ENCODE measurements at regions not wholly inside any gene's neighbourhood (a gene's known extent, or its start where the extent isn't known, plus 50 kb on each side); places are given as distances from the start of the nearest gene placed in this dataset.
"Not testable (repeated sequence)": the region's sequence is repeated elsewhere in the genome, so short reads cannot be mapped to it uniquely, and the experiment has no call there.

DNA sequence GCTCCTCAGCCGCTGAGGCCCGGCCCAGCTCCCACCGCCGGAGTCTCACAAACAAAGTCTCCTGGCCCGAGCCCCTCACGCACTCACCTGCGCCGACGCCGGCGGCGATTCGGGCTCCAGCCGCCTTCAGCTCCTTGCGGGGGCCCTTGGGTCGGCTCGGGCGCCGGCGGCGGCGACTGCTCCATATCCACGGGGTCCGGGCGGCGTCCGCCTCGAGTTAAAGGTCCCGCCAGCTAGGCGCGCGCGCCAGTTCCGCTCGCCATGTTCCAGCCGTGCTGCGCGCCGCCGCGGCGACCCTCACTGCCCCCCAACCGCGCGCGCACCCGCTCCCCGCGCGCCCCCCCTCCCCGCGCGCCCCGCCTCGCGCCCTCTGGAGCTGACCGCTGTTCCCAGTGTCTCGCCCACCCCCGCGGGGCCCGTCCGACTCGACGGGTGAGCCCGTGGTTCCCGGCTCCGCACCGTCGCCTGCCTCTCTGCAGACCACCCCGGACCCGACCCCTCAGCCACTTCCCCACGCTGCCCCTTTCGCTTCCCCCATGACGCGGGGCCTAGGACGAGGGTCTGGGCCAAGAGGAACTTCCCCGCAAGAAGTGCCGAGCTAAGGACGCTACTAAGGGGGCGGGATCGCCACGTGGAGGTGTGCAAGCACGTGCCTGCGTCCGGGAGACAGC, 396.1 kb downstream of the ZNF33B start:
- no peak for DNase-seq (ENCODE audit: low read depth, low spot score)

DNA sequence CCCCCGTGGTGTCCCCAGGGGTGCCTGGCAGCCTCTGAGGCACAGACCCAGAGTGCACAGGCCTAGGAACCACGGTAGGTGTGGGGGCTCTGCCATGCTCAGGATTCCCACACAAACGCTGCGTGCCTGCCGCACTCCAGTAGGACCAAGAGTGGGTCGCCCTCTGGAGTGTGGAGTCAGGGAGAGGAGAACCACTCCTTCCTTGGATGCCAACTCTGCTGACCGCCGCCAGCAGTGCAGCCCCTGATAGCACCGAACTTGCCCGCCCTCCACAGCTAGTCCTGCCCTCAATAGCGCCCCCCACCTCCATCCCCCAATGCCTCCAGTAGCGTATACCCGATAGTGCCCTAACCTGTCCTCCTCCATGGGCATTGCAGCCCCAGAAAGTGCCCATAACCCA, 402.0 kb downstream of the ZNF33B start:
- H3K9ac ChIP-seq (ENCODE audit: insufficient read length, low read depth); H3K4me1 ChIP-seq (ENCODE audit: insufficient read depth, insufficient read length); DNase-seq (ENCODE audit: low read depth, low spot score); H3K36me3 ChIP-seq (ENCODE audit: insufficient read depth, insufficient read length, low read length); H3K27me3 ChIP-seq (ENCODE audit: insufficient read depth, insufficient read length); H3K9me3 ChIP-seq (ENCODE audit: insufficient read depth, low read length); H3K4me3 ChIP-seq (ENCODE audit: insufficient read length, low read depth): not testable (repeated sequence)

More for the DNA sequence above, 396.1 kb downstream of the ZNF33B start:
- Histone ChIP-seq H3K9ac (ENCODE audit: insufficient read length, low read depth) (no peak overlapping the region), H3K9me3 (ENCODE audit: insufficient read depth, low read length) (no peaks in the 10 kb centered on the region), H3K4me1 (ENCODE audit: insufficient read depth, insufficient read length) (no peaks in the 10 kb centered on the region), H3K4me3 (ENCODE audit: insufficient read length, low read depth) (no peak overlapping the region), H3K36me3 (ENCODE audit: insufficient read depth, insufficient read length, low read length) (no peaks in the 10 kb centered on the region), H3K27me3 (ENCODE audit: insufficient read depth, insufficient read length) (peaks cover 17% of the 10 kb centered on the region)
- TF ChIP-seq ZNF274 (IDR thresholded peaks at IDR 0.05; ENCODE audit: low read depth, low read length) = no peak
- no peak for TF ChIP-seq YY1 (IDR thresholded peaks at IDR 0.05; ENCODE audit: insufficient read depth, insufficient read length)
- TF ChIP-seq SUZ12 (IDR thresholded peaks at IDR 0.05; ENCODE audit: extremely low read depth, insufficient read depth, insufficient read length) = no peak

DNA sequence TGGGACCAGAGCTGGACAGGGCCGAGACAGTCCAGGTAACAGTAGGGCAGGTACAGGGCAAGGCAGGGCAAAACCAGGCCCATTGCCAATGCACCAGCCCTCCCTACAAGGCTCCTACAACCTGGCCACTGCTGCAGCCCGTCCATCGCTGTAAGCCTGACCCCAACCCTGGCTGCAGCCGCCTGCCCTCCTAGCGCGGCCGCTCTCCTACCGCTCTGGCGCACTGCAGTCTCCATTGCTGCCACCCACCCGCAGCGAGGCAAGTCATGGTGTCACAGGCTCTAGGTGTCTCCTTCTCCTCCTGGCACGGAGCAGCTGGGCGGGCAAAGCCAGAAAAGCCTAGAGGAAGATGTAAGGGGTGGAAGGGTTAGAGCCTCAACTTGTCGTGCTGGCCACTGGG, 402.6 kb downstream of the ZNF33B start:
- DNase-seq (ENCODE audit: low read depth, low spot score); H3K9ac ChIP-seq (ENCODE audit: insufficient read length, low read depth); H3K4me1 ChIP-seq (ENCODE audit: insufficient read depth, insufficient read length); H3K4me3 ChIP-seq (ENCODE audit: insufficient read length, low read depth); H3K36me3 ChIP-seq (ENCODE audit: insufficient read depth, insufficient read length, low read length); H3K27me3 ChIP-seq (ENCODE audit: insufficient read depth, insufficient read length); H3K9me3 ChIP-seq (ENCODE audit: insufficient read depth, low read length): not testable (repeated sequence)

GRCh38 chr10:42235241-42235640, 403.1 kb downstream of the ZNF33B start:
- not testable (repeated sequence) for H3K27me3 ChIP-seq (ENCODE audit: insufficient read depth, insufficient read length); DNase-seq (ENCODE audit: low read depth, low spot score); H3K4me3 ChIP-seq (ENCODE audit: insufficient read length, low read depth); H3K9ac ChIP-seq (ENCODE audit: insufficient read length, low read depth); H3K9me3 ChIP-seq (ENCODE audit: insufficient read depth, low read length); H3K4me1 ChIP-seq (ENCODE audit: insufficient read depth, insufficient read length); H3K36me3 ChIP-seq (ENCODE audit: insufficient read depth, insufficient read length, low read length)

- DNase-seq (ENCODE audit: low read depth, low spot score); H3K27me3 ChIP-seq (ENCODE audit: insufficient read depth, insufficient read length); H3K4me3 ChIP-seq (ENCODE audit: insufficient read length, low read depth); H3K9me3 ChIP-seq (ENCODE audit: insufficient read depth, low read length); H3K4me1 ChIP-seq (ENCODE audit: insufficient read depth, insufficient read length); H3K36me3 ChIP-seq (ENCODE audit: insufficient read depth, insufficient read length, low read length); H3K9ac ChIP-seq (ENCODE audit: insufficient read length, low read depth): not testable (repeated sequence)
These were observed 403.9 kb downstream of the ZNF33B start for GRCh38 chr10:42234506-42234905.

DNA sequence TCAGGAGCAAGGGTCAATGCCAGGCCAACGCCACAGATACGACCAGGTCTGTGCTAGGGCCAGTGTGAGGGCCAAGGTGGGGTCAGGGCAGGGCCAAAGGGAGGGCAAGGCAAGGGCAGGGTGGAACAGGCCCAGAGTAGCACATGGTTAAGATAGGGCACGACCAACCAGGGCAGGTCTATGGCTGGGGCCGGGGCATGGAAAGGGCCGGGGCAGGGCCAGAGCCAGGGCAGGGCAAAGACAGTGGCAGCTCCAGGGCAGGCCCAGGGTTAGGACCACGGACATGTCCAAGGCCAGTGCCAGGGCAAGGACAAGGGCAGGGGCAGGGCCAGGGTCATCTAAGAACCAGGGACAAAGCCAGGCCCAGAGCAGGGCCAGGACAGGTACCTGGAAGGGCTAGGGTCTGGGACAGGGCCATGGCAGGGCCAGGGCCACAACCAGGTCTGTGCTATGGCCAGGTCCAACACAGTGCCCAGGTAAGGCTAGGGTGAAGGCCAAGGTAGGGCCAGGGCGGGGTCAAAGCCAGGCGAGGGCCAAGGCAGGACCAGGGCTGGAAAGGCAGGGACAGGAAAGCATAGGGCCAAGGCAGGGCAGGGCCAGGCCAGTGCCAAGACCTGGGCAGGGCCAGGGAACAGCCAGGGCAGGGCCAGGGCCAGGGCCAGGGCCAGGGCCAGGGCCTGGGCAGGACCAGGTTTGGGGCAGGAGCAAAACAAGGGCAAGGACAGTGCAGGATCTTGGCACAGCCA, 404.7 kb downstream of the ZNF33B start:
- not testable (repeated sequence) for H3K9me3 ChIP-seq (ENCODE audit: insufficient read depth, low read length); H3K4me1 ChIP-seq (ENCODE audit: insufficient read depth, insufficient read length); H3K36me3 ChIP-seq (ENCODE audit: insufficient read depth, insufficient read length, low read length); DNase-seq (ENCODE audit: low read depth, low spot score); H3K27me3 ChIP-seq (ENCODE audit: insufficient read depth, insufficient read length); H3K9ac ChIP-seq (ENCODE audit: insufficient read length, low read depth); H3K4me3 ChIP-seq (ENCODE audit: insufficient read length, low read depth)

DNA sequence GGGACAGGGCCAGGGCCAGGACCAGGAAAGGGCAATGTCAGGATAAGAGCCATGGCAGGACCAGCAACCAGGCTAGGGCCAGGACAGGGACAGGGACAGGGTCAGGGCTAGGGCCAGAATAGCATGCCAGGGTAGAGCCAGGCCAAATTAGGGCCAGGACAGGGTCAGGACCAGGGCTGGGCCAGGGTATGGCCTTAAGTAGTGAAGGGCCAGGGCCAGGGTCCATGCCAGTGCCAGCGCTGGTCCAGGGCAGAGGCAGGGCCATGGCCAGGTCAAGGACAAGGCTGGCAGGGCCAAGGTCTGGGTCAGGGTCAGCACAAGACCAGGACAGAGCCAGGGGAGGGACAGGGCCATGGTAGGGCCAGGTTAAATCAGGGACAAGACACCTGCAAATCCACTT, 405.4 kb downstream of the ZNF33B start:
- H3K4me3 ChIP-seq (ENCODE audit: insufficient read length, low read depth); DNase-seq (ENCODE audit: low read depth, low spot score); H3K27me3 ChIP-seq (ENCODE audit: insufficient read depth, insufficient read length); H3K36me3 ChIP-seq (ENCODE audit: insufficient read depth, insufficient read length, low read length); H3K4me1 ChIP-seq (ENCODE audit: insufficient read depth, insufficient read length); H3K9ac ChIP-seq (ENCODE audit: insufficient read length, low read depth); H3K9me3 ChIP-seq (ENCODE audit: insufficient read depth, low read length): not testable (repeated sequence)

GRCh38 chr10:42230812-42231211, 407.6 kb downstream of the ZNF33B start:
- not testable (repeated sequence) for H3K9ac ChIP-seq (ENCODE audit: insufficient read length, low read depth); H3K36me3 ChIP-seq (ENCODE audit: insufficient read depth, insufficient read length, low read length); H3K27me3 ChIP-seq (ENCODE audit: insufficient read depth, insufficient read length); H3K9me3 ChIP-seq (ENCODE audit: insufficient read depth, low read length); DNase-seq (ENCODE audit: low read depth, low spot score); H3K4me1 ChIP-seq (ENCODE audit: insufficient read depth, insufficient read length); H3K4me3 ChIP-seq (ENCODE audit: insufficient read length, low read depth)

GRCh38 chr10:42230115-42230514, 408.3 kb downstream of the ZNF33B start:
- DNase-seq (ENCODE audit: low read depth, low spot score); H3K9me3 ChIP-seq (ENCODE audit: insufficient read depth, low read length); H3K27me3 ChIP-seq (ENCODE audit: insufficient read depth, insufficient read length); H3K36me3 ChIP-seq (ENCODE audit: insufficient read depth, insufficient read length, low read length); H3K4me1 ChIP-seq (ENCODE audit: insufficient read depth, insufficient read length); H3K4me3 ChIP-seq (ENCODE audit: insufficient read length, low read depth); H3K9ac ChIP-seq (ENCODE audit: insufficient read length, low read depth): not testable (repeated sequence)

DNA sequence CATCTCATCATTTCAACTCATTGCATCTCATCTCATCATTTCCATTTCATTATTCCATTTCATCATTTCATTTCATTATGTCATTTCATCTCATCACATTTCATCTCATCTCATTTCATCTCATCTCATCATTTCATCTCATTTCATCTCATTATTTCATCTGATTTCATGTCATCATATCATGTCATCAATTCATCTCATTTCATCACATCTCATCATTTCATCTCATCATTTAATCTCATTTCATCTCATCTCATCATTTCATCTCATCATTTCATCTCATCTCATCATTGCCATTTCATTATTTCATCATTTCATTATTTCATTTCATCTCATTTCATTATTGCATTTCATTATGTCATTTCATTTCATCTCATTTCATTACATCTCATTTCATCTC, 410.5 kb downstream of the ZNF33B start:
- DNase-seq (ENCODE audit: low read depth, low spot score); H3K36me3 ChIP-seq (ENCODE audit: insufficient read depth, insufficient read length, low read length): not testable (repeated sequence)

DNA sequence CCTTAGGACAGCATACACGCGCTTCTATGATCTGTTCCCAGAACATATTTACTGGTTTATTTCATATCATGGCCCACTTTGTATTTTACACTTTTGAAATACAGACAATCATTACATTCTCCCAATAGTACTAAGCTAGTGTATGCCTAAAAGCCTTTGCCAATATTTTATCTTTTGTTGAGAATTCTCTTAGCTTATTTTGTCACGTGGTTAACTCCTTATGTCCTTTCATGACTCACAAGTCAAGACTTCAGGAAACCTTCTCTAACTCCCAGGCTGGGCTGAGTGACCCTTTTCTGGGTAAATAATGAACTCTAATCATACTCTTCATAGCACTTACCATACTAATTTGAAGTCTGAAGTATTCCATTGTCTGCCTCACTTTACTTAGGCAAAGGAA, 444.8 kb downstream of the ZNF33B start:
- H3K9me3 ChIP-seq (ENCODE audit: insufficient read depth, low read length); H3K27me3 ChIP-seq (ENCODE audit: insufficient read depth, insufficient read length); H3K4me3 ChIP-seq (ENCODE audit: insufficient read length, low read depth); DNase-seq (ENCODE audit: low read depth, low spot score); H3K9ac ChIP-seq (ENCODE audit: insufficient read length, low read depth); H3K36me3 ChIP-seq (ENCODE audit: insufficient read depth, insufficient read length, low read length); H3K4me1 ChIP-seq (ENCODE audit: insufficient read depth, insufficient read length): not testable (repeated sequence)

More for the DNA sequence above, 410.5 kb downstream of the ZNF33B start:
- H3K9ac ChIP-seq (ENCODE audit: insufficient read length, low read depth); H3K27me3 ChIP-seq (ENCODE audit: insufficient read depth, insufficient read length); H3K9me3 ChIP-seq (ENCODE audit: insufficient read depth, low read length); H3K4me1 ChIP-seq (ENCODE audit: insufficient read depth, insufficient read length); H3K4me3 ChIP-seq (ENCODE audit: insufficient read length, low read depth): not testable (repeated sequence)
